DOHH2 (cell line): ENCODE measurements at regions not wholly inside any gene's neighbourhood (a gene's known extent, or its start where the extent isn't known, plus 50 kb on each side); places are given as distances from the start of the nearest gene placed in this dataset.

Source experiments
- EZH2phosphoT487 ChIP-seq: fragments of 200-600 bp; sonication (generic); IDR thresholded peaks from 2 replicates; pipeline ENCODE4 v1.6.1; 2017; ENCODE audit warnings: borderline replicate concordance, mild to moderate bottlenecking, antibody characterized with exemption, low read length, moderate library complexity, mixed read lengths
- TF ChIP-seq, protein P1 (sequence below): fragments of 200-600 bp; sonication (generic); IDR thresholded peaks from one replicate; pipeline ENCODE4 v1.5.1; 2014; ENCODE audit warnings: antibody characterized with exemption, mild to moderate bottlenecking, low read depth, low read length; ENCODE audit not compliant: poor library complexity, severe bottlenecking

DNA sequence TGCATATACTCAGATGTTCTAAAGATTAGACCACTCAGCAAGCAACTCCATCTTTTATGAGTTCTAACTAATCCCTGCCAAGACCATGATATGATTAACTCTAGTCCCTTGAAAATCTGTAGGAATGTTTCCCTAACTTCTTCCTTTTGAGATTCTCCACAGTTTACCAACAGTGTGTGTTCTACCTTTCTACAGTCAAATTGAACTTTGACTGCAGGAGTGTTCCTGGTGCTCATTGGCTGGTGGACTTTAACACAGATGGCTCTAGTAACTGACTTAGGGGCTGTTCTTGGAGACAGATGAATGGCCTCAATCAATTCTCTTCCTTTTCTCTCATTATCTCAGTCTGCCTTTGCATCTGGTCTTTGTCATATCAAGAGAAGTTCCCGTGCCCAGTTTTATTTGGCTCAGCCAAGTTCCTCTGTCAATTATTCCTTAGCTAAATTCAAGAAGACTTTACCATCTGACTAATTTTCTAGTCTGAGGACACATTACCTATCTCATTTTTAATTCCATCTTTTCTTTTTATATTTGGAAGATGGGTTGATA, 643.9 kb upstream of the CAMK1G start:
- TF ChIP-seq, protein P1, sequence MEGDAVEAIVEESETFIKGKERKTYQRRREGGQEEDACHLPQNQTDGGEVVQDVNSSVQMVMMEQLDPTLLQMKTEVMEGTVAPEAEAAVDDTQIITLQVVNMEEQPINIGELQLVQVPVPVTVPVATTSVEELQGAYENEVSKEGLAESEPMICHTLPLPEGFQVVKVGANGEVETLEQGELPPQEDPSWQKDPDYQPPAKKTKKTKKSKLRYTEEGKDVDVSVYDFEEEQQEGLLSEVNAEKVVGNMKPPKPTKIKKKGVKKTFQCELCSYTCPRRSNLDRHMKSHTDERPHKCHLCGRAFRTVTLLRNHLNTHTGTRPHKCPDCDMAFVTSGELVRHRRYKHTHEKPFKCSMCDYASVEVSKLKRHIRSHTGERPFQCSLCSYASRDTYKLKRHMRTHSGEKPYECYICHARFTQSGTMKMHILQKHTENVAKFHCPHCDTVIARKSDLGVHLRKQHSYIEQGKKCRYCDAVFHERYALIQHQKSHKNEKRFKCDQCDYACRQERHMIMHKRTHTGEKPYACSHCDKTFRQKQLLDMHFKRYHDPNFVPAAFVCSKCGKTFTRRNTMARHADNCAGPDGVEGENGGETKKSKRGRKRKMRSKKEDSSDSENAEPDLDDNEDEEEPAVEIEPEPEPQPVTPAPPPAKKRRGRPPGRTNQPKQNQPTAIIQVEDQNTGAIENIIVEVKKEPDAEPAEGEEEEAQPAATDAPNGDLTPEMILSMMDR, result no peak
- TF ChIP-seq EZH2phosphoT487, result no peak
